ENCODE measurements at regions not wholly inside any gene's neighbourhood (a gene's known extent, or its start where the extent isn't known, plus 50 kb on each side); places are given as distances from the start of the nearest gene placed in this dataset.

- H3K27ac ChIP-seq (ENCODE audit: low read depth in 1 of 2, low read length in 2 of 2): no peak overlapping the region
- no peaks in the 10 kb centered on the region for H3K9me3 ChIP-seq (ENCODE audit: control insufficient read depth in 4 of 4, low read length in 3 of 4)
- no peak overlapping the region for H3K9ac ChIP-seq (ENCODE audit: low read depth in 1 of 2, low read length in 2 of 2)
- H3K27me3 ChIP-seq (ENCODE audit: control insufficient read depth in 4 of 4, insufficient read depth in 4 of 4, low read length in 3 of 4): no peaks in the 10 kb centered on the region
- no peaks in the 10 kb centered on the region for H3K4me1 ChIP-seq (ENCODE audit: control insufficient read depth in 4 of 4, insufficient read depth in 4 of 4, low read length in 3 of 4)
- H3K36me3 ChIP-seq (ENCODE audit: control insufficient read depth in 4 of 4, insufficient read depth in 3 of 4, low read depth in 1 of 4, low read length in 3 of 4): no peaks in the 10 kb centered on the region
- no peak overlapping the region for H3K4me3 ChIP-seq (ENCODE audit: low read depth in 1 of 3, low read length in 3 of 3)
- TF ChIP-seq FOXA2 (IDR thresholded peaks at IDR 0.05) (no peak), HNF4A (conservative IDR thresholded peaks at IDR 0.05) (no peak), RAD21 (IDR thresholded peaks at IDR 0.05) (no peak), ATF3 (IDR thresholded peaks at IDR 0.05) (no peak), YY1 (IDR thresholded peaks at IDR 0.05) (no peak), GABPA (IDR thresholded peaks at IDR 0.05 in 1 of 2, conservative IDR thresholded peaks at IDR 0.05 in 1 of 2) (no peak), TAF1 (conservative IDR thresholded peaks at IDR 0.05) (no peak), EGR1 (IDR thresholded peaks at IDR 0.05; ENCODE audit: low read depth in 2 of 2) (no peak), FOXA1 (IDR thresholded peaks at IDR 0.05) (no peak), ZBTB33 (IDR thresholded peaks at IDR 0.05) (no peak), CTCF (IDR thresholded peaks at IDR 0.05; ENCODE audit: low read depth, low read length, missing input control) (no peak), MAX (IDR thresholded peaks at IDR 0.05) (no peak), NR2F2 (IDR thresholded peaks at IDR 0.05) (no peak)
- DNase-seq (ENCODE audit: low spot score): no peak
- 57% methylated on average over 1 of the region's 1 CpG for WGBS
Observed at GRCh38 chr5:62001640-62002039, 304.4 kb upstream of the KIF2A start.

GRCh38 chr5:62002436-62002835 lies 303.6 kb upstream of the KIF2A start:
- WGBS: 50% methylated on average over 2 of the region's 2 CpGs

GRCh38 chr5:62005551-62005950 lies 300.5 kb upstream of the KIF2A start:
- Histone ChIP-seq H3K27ac (ENCODE audit: low read depth in 1 of 2, low read length in 2 of 2) (no peak overlapping the region), H3K27me3 (ENCODE audit: control insufficient read depth in 4 of 4, insufficient read depth in 4 of 4, low read length in 3 of 4) (peaks cover 0 to 7% (median 2%) of the 10 kb centered on the region in 4 donors), H3K4me3 (ENCODE audit: low read depth in 1 of 3, low read length in 3 of 3) (no peak overlapping the region), H3K9ac (ENCODE audit: low read depth in 1 of 2, low read length in 2 of 2) (no peak overlapping the region), H3K4me1 (ENCODE audit: control insufficient read depth in 4 of 4, insufficient read depth in 4 of 4, low read length in 3 of 4) (no peaks in the 10 kb centered on the region), H3K9me3 (ENCODE audit: control insufficient read depth in 4 of 4, low read length in 3 of 4) (no peaks in the 10 kb centered on the region), H3K36me3 (ENCODE audit: control insufficient read depth in 4 of 4, insufficient read depth in 3 of 4, low read depth in 1 of 4, low read length in 3 of 4) (no peaks in the 10 kb centered on the region)
- WGBS: 89% methylated on average over 2 of the region's 2 CpGs
- TF ChIP-seq ZBTB33 (IDR thresholded peaks at IDR 0.05) (no peak), TAF1 (conservative IDR thresholded peaks at IDR 0.05) (no peak), NR2F2 (IDR thresholded peaks at IDR 0.05) (no peak), SP1 (IDR thresholded peaks at IDR 0.05) (no peak), RAD21 (IDR thresholded peaks at IDR 0.05) (no peak), FOXA2 (IDR thresholded peaks at IDR 0.05) (no peak), GABPA (IDR thresholded peaks at IDR 0.05 in 1 of 2, conservative IDR thresholded peaks at IDR 0.05 in 1 of 2) (no peak), ATF3 (IDR thresholded peaks at IDR 0.05) (no peak), EGR1 (IDR thresholded peaks at IDR 0.05; ENCODE audit: low read depth in 2 of 2) (no peak), MAX (IDR thresholded peaks at IDR 0.05) (no peak)
- no peak for DNase-seq (ENCODE audit: low spot score)

More at GRCh38 chr5:62002436-62002835, 303.6 kb upstream of the KIF2A start:
- H3K27me3 ChIP-seq (ENCODE audit: control insufficient read depth in 4 of 4, insufficient read depth in 4 of 4, low read length in 3 of 4): peaks cover 0 to 3% (median 0%) of the 10 kb centered on the region in 4 donors
- DNase-seq (ENCODE audit: low spot score): no peak
- no peak overlapping the region for H3K9ac ChIP-seq (ENCODE audit: low read depth in 1 of 2, low read length in 2 of 2)
- H3K9me3 ChIP-seq (ENCODE audit: control insufficient read depth in 4 of 4, low read length in 3 of 4): no peaks in the 10 kb centered on the region
- no peak overlapping the region for H3K27ac ChIP-seq (ENCODE audit: low read depth in 1 of 2, low read length in 2 of 2)
- no peak for TF ChIP-seq GABPA (IDR thresholded peaks at IDR 0.05 in 1 of 2, conservative IDR thresholded peaks at IDR 0.05 in 1 of 2)
- no peak for TF ChIP-seq YY1 (IDR thresholded peaks at IDR 0.05)
- no peak for TF ChIP-seq RXRA (IDR thresholded peaks at IDR 0.05)
- no peak for TF ChIP-seq SP1 (IDR thresholded peaks at IDR 0.05)
- no peak for TF ChIP-seq EGR1 (IDR thresholded peaks at IDR 0.05; ENCODE audit: low read depth in 2 of 2)
- no peak for TF ChIP-seq FOXA2 (IDR thresholded peaks at IDR 0.05)
- no peak for TF ChIP-seq HNF4G (IDR thresholded peaks at IDR 0.05)
- H3K4me3 ChIP-seq (ENCODE audit: low read depth in 1 of 3, low read length in 3 of 3): no peak overlapping the region
- H3K36me3 ChIP-seq (ENCODE audit: control insufficient read depth in 4 of 4, insufficient read depth in 3 of 4, low read depth in 1 of 4, low read length in 3 of 4): no peaks in the 10 kb centered on the region
- no peaks in the 10 kb centered on the region for H3K4me1 ChIP-seq (ENCODE audit: control insufficient read depth in 4 of 4, insufficient read depth in 4 of 4, low read length in 3 of 4)
